ENCODE measurements at regions not wholly inside any gene's neighbourhood (a gene's known extent, or its start where the extent isn't known, plus 50 kb on each side); places are given as distances from the start of the nearest gene placed in this dataset.

- TF ChIP-seq CTCF (IDR thresholded peaks at IDR 0.05; ENCODE audit: low read depth, low read length), result no peak
- no peak for TF ChIP-seq EZH2phosphoT487 (IDR thresholded peaks at IDR 0.05; ENCODE audit: low read depth)
These were observed 230.9 kb upstream of the RGPD4 start for GRCh38 chr2:107595749-107596148.
